C4-2B (cell line): ENCODE measurements at regions not wholly inside any gene's neighbourhood (a gene's known extent, or its start where the extent isn't known, plus 50 kb on each side); places are given as distances from the start of the nearest gene placed in this dataset.

Experiments
- CTCF ChIP-seq: fragments of 450-650 bp; conservative IDR thresholded peaks from 2 replicates; pipeline ENCODE4 v1.5.1; 2017; ENCODE audit warnings: mild to moderate bottlenecking
- ZFX ChIP-seq: fragments of 450-650 bp; IDR thresholded peaks from 2 replicates; pipeline ENCODE4 v1.6.1; 2017

GRCh38 chr5:82794876-82795275, 282.3 kb downstream of the TMEM167A start:
- TF ChIP-seq CTCF, result no peak
- TF ChIP-seq ZFX, result no peak
